ENCODE measurements at regions not wholly inside any gene's neighbourhood (a gene's known extent, or its start where the extent isn't known, plus 50 kb on each side); places are given as distances from the start of the nearest gene placed in this dataset.

- H3K9me1 ChIP-seq (replicated peaks; ENCODE audit: control insufficient read depth, extremely low read depth, insufficient read depth, low read length) = no peaks in the 10 kb centered on the region
- H4K20me1 ChIP-seq (replicated peaks; ENCODE audit: control insufficient read depth, extremely low read depth, insufficient read depth, low read length) = no peaks in the 10 kb centered on the region
- DNase-seq (ENCODE audit: low read depth, low spot score) (no peak), FAIRE-seq (no peak)
- no peak overlapping the region for H3K4me3 ChIP-seq (replicated peaks in 1 of 3; ENCODE audit: insufficient read depth in 1 of 3, low read depth in 1 of 3, low read length in 3 of 3)
- no peak overlapping the region for H3K4me2 ChIP-seq (ENCODE audit: insufficient read depth, low read length)
- H2AFZ ChIP-seq (ENCODE audit: low read depth, low read length) = no peak overlapping the region
- intact Hi-C loops (cut with micrococcal nuclease) = no loop called here
- ChIA-PET POLR2A (no interaction called here), CTCF (no interaction called here)
- no peak overlapping the region for H3K27ac ChIP-seq (ENCODE audit: insufficient read depth, low read depth, low read length)
- H3K9me3 ChIP-seq (replicated peaks; ENCODE audit: control insufficient read depth, insufficient read depth, low read length) = no peaks in the 10 kb centered on the region
- no peaks in the 10 kb centered on the region for H3K36me3 ChIP-seq (ENCODE audit: control insufficient read depth in 2 of 2, extremely low read depth in 1 of 2, insufficient read depth in 2 of 2, low read length in 2 of 2)
- no TSS peak for BruUV-seq (replicated peaks)
- dilution Hi-C loops (cut with MboI; ENCODE audit: extremely low pct_ligation_motif_present, low sequenced_read_pairs) = no loop called here
- no peaks in the 10 kb centered on the region for H3K4me1 ChIP-seq (ENCODE audit: control insufficient read depth, extremely low read depth, insufficient read depth, low read length)
- no peak for TF ChIP-seq POLR2A (IDR thresholded peaks at IDR 0.05; ENCODE audit: low read depth, low read length)
- TF ChIP-seq EZH2 (IDR thresholded peaks at IDR 0.05; ENCODE audit: borderline replicate concordance, low read depth, low read length, severe bottlenecking) = no peak
- TF ChIP-seq MAX (IDR thresholded peaks at IDR 0.05; ENCODE audit: insufficient read depth, insufficient read length) = no peak
- TF ChIP-seq POLR2AphosphoS5 (IDR thresholded peaks at IDR 0.05; ENCODE audit: insufficient read depth, low read depth, low read length) = no peak
- no peak for TF ChIP-seq MYC (IDR thresholded peaks at IDR 0.05; ENCODE audit: low read depth, low read length)
- H3K9ac ChIP-seq (replicated peaks; ENCODE audit: extremely low read depth, insufficient read depth, low read length) = no peak overlapping the region
- no peaks in the 10 kb centered on the region for H3K79me2 ChIP-seq (ENCODE audit: control insufficient read depth, insufficient read depth, low read length)
- H3K27me3 ChIP-seq (ENCODE audit: control insufficient read depth in 2 of 2, insufficient read depth in 2 of 2, low read length in 2 of 2) = no peaks in the 10 kb centered on the region
These were observed 98.8 kb downstream of the IRX5 start for GRCh38 chr16:55029509-55029908.

DNA sequence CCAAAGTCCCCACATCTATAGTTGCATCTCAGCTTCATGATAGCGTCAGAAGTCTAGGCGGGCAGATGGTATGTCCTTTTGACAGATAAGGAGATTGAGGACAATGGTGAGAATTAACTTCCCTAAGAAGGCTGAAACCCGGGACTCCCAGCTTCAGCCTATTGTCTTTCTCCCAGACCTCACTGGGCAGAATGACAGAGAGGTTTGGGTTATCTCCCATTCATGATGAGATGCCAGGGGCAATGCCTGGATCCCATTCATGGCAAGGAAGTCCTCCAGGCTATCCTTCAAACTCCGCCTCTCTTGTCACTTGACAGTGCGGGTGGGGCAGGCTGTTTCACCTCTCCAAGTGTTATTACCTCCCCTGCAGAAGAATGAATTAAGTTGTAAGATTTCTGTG is 100.3 kb downstream of the IRX5 start:
- ChIA-PET POLR2A (no interaction called here), CTCF (no interaction called here)
- no peaks in the 10 kb centered on the region for H3K9me1 ChIP-seq (replicated peaks; ENCODE audit: control insufficient read depth, extremely low read depth, insufficient read depth, low read length)
- H3K9me3 ChIP-seq (replicated peaks; ENCODE audit: control insufficient read depth, insufficient read depth, low read length) = no peaks in the 10 kb centered on the region
- BruUV-seq (replicated peaks) = no TSS peak
- H4K20me1 ChIP-seq (replicated peaks; ENCODE audit: control insufficient read depth, extremely low read depth, insufficient read depth, low read length) = no peaks in the 10 kb centered on the region
- H2AFZ ChIP-seq (ENCODE audit: low read depth, low read length) = no peak overlapping the region
- dilution Hi-C loops (cut with MboI; ENCODE audit: extremely low pct_ligation_motif_present, low sequenced_read_pairs) (no loop called here), intact Hi-C loops (cut with micrococcal nuclease) (no loop called here)
- H3K4me1 ChIP-seq (ENCODE audit: control insufficient read depth, extremely low read depth, insufficient read depth, low read length) = no peaks in the 10 kb centered on the region
- no peaks in the 10 kb centered on the region for H3K27me3 ChIP-seq (ENCODE audit: control insufficient read depth in 2 of 2, insufficient read depth in 2 of 2, low read length in 2 of 2)
- H3K36me3 ChIP-seq (ENCODE audit: control insufficient read depth in 2 of 2, extremely low read depth in 1 of 2, insufficient read depth in 2 of 2, low read length in 2 of 2) = no peaks in the 10 kb centered on the region
- FAIRE-seq (no peak), DNase-seq (ENCODE audit: low read depth, low spot score) (no peak)
- no peak overlapping the region for H3K4me3 ChIP-seq (replicated peaks in 1 of 3; ENCODE audit: insufficient read depth in 1 of 3, low read depth in 1 of 3, low read length in 3 of 3)
- no peak overlapping the region for H3K4me2 ChIP-seq (ENCODE audit: insufficient read depth, low read length)
- TF ChIP-seq FOS (IDR thresholded peaks at IDR 0.05; ENCODE audit: borderline replicate concordance, insufficient read depth, low read length) = no peak
- no peak for TF ChIP-seq MYC (IDR thresholded peaks at IDR 0.05; ENCODE audit: low read depth, low read length)
- no peak for TF ChIP-seq MAX (IDR thresholded peaks at IDR 0.05; ENCODE audit: insufficient read depth, insufficient read length)
- no peak for TF ChIP-seq JUN (IDR thresholded peaks at IDR 0.05; ENCODE audit: borderline replicate concordance, insufficient read depth, insufficient read length, low read depth)
- TF ChIP-seq POLR2A (IDR thresholded peaks at IDR 0.05; ENCODE audit: low read depth, low read length) = no peak
- TF ChIP-seq EZH2 (IDR thresholded peaks at IDR 0.05; ENCODE audit: borderline replicate concordance, low read depth, low read length, severe bottlenecking) = no peak
- H3K79me2 ChIP-seq (ENCODE audit: control insufficient read depth, insufficient read depth, low read length) = no peaks in the 10 kb centered on the region
- no peak overlapping the region for H3K27ac ChIP-seq (ENCODE audit: insufficient read depth, low read depth, low read length)
- H3K9ac ChIP-seq (replicated peaks; ENCODE audit: extremely low read depth, insufficient read depth, low read length) = no peak overlapping the region

All from endothelial cell of umbilical vein (primary cell).